ENCODE measurements at regions not wholly inside any gene's neighbourhood (a gene's known extent, or its start where the extent isn't known, plus 50 kb on each side); places are given as distances from the start of the nearest gene placed in this dataset.

- no peak for DNase-seq (ENCODE audit: low read depth)
Observed at GRCh38 chr20:50242548-50242862, 51.9 kb downstream of the CEBPB start.

- DNase-seq (ENCODE audit: low read depth): peak; percentile 69
Observed at GRCh38 chr20:50242863-50243609, 52.4 kb downstream of the CEBPB start.

GRCh38 chr20:50243610-50244351 lies 53.2 kb downstream of the CEBPB start:
- DNase-seq (ENCODE audit: low read depth): no peak

GRCh38 chr20:50244352-50245149 lies 53.9 kb downstream of the CEBPB start:
- DNase-seq (ENCODE audit: low read depth): no peak

GRCh38 chr20:50245498-50246366 lies 55.1 kb downstream of the CEBPB start:
- DNase-seq (ENCODE audit: low read depth): peak; percentile 56

- DNase-seq (ENCODE audit: low read depth): no peak
Observed at GRCh38 chr20:50246367-50247195, 56.0 kb downstream of the CEBPB start.

GRCh38 chr20:50247196-50248094 lies 56.8 kb downstream of the CEBPB start:
- DNase-seq (ENCODE audit: low read depth): no peak

GRCh38 chr20:50248104-50248641 lies 57.5 kb downstream of the CEBPB start:
- DNase-seq (ENCODE audit: low read depth): peak; percentile 50

GRCh38 chr20:50249447-50250388 lies 59.1 kb downstream of the CEBPB start:
- DNase-seq (ENCODE audit: low read depth): no peak

GRCh38 chr20:50250679-50251382 lies 60.2 kb downstream of the CEBPB start:
- no peak for DNase-seq (ENCODE audit: low read depth)

- DNase-seq (ENCODE audit: low read depth): no peak
Observed at GRCh38 chr20:50251383-50251748, 60.7 kb downstream of the CEBPB start.

- peak; percentile 54 for DNase-seq (ENCODE audit: low read depth)
Observed at GRCh38 chr20:50251992-50252511, 61.4 kb downstream of the CEBPB start.

GRCh38 chr20:50252701-50253100 lies 62.1 kb downstream of the CEBPB start:
- no peak for DNase-seq (ENCODE audit: low read depth)

- DNase-seq (ENCODE audit: low read depth): no peak
Observed at GRCh38 chr20:50253101-50253500, 62.5 kb downstream of the CEBPB start.

GRCh38 chr20:50254466-50255079 lies 63.9 kb downstream of the CEBPB start:
- DNase-seq (ENCODE audit: low read depth): no peak

GRCh38 chr20:50256577-50256976 lies 65.9 kb downstream of the CEBPB start:
- no peak for DNase-seq (ENCODE audit: low read depth)

- DNase-seq (ENCODE audit: low read depth): no peak
Observed at GRCh38 chr20:50257860-50258259, 67.2 kb downstream of the CEBPB start.
